ENCODE measurements at regions not wholly inside any gene's neighbourhood (a gene's known extent, or its start where the extent isn't known, plus 50 kb on each side); places are given as distances from the start of the nearest gene placed in this dataset.

- no peak for TF ChIP-seq EP300 (IDR thresholded peaks at IDR 0.05)
- no peak for TF ChIP-seq POLR2A (IDR thresholded peaks at IDR 0.05)
Measured at GRCh38 chr11:112563808-112564207, 303.1 kb upstream of the PLET1 start.

Data from ovary (tissue), 1 donor.